Lower leg skin (tissue), 4 donors: ENCODE measurements at regions not wholly inside any gene's neighbourhood (a gene's known extent, or its start where the extent isn't known, plus 50 kb on each side); places are given as distances from the start of the nearest gene placed in this dataset.

Experiments used
- DNase-seq, 2 donors: peaks; one replicate each; pipeline ENCODE4 v3.0.0-alpha.2; 2019; ENCODE audit warnings: low spot score in 2 of 2
- H3K4me3 ChIP-seq: fragments of 200-600 bp; sonication (generic); 2 replicates; pipeline ENCODE4 v1.5.1; 2017; ENCODE audit warnings: mild to moderate bottlenecking, low read depth; ENCODE audit not compliant: poor library complexity, severe bottlenecking
- CTCF ChIP-seq, 3 donors: fragments of 450-650 bp; IDR thresholded peaks; one replicate each; pipeline ENCODE4 v1.5.1; 2016; ENCODE audit warnings: antibody characterized with exemption in 3 of 3, mild to moderate bottlenecking in 3 of 3, moderate library complexity in 2 of 3
- POLR2A ChIP-seq, 2 donors: fragments of 450-650 bp; IDR thresholded peaks; one replicate each; pipeline ENCODE4 v1.6.1; 2016 to 2017; ENCODE audit warnings: antibody characterized with exemption in 2 of 2, mild to moderate bottlenecking in 1 of 2, moderate library complexity in 1 of 2
- WGBS, 2 donors: methylation state at CpG; one replicate each; pipeline ENCODE4 v1.1.5; 2018; 5-methylcytosine and 5-hydroxymethylcytosine counted together
- intact Hi-C: fragments of 100-400 bp; cut with DNase I; formaldehyde crosslinking; loops from one replicate; pipeline ENCODE4 v1.15.0; 2023; ENCODE audit warnings: low total_unique reads

DNA sequence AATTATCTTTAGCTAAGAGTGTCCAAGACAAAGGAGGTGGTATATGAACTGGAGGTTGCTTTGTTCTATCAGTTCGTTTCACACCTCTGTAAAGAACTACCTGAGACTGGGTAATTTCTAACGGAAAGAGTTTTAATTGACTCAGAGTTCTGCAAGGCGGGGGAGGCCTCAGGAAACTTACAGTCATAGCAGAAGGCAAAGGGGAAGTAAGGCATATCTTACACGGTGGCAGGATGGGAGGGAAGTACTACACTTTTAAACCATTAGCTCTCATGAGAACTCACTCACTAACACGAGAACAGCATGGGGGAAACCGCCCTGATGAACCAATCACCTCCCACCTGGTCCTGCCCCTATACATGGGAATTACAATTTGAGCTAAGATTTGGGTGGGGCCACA lies 1202.3 kb upstream of the LRRTM3 start:
- DNase-seq: no peak
- intact Hi-C loops: no loop called here
- no peak for TF ChIP-seq POLR2A (IDR thresholded peaks at IDR 0.05)
- TF ChIP-seq CTCF (IDR thresholded peaks at IDR 0.05): no peak
- H3K4me3 ChIP-seq: no peak overlapping the region
- 87 to 89% methylated on average over 6 of the region's 6 CpGs for WGBS, 2 donors

DNA sequence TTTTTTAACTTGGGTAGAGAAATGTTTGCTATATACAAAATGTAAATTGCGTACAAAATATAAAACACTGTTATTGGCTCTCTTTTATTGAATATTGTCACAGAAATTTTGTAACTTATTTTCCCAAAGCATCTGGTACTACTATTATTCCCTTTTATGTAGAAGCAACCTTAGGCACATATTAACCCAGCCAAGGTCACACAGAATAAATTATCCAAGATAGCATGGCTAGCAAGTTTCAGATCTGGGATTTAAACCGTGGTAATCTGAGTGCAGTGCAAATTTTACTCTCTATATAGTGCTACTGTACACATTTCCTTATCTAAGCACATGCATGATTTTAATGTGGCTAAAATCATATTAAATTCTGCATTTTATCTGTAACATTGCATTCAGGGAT lies 1190.5 kb upstream of the LRRTM3 start:
- 90 to 93% methylated on average over 2 of the region's 2 CpGs for WGBS, 2 donors
- no peak overlapping the region for H3K4me3 ChIP-seq
- intact Hi-C loops: no loop called here
- no peak for TF ChIP-seq CTCF (IDR thresholded peaks at IDR 0.05)
- no peak for TF ChIP-seq POLR2A (IDR thresholded peaks at IDR 0.05)
- no peak for DNase-seq

GRCh38 chr10:65742906-65743305 lies 1182.9 kb upstream of the LRRTM3 start:
- 72 to 73% methylated on average over 1 of the region's 1 CpG for WGBS, 2 donors
- no peak overlapping the region for H3K4me3 ChIP-seq
- DNase-seq: no peak
- TF ChIP-seq CTCF (IDR thresholded peaks at IDR 0.05) (no peak), POLR2A (IDR thresholded peaks at IDR 0.05) (no peak)
- intact Hi-C loops: no loop called here

DNA sequence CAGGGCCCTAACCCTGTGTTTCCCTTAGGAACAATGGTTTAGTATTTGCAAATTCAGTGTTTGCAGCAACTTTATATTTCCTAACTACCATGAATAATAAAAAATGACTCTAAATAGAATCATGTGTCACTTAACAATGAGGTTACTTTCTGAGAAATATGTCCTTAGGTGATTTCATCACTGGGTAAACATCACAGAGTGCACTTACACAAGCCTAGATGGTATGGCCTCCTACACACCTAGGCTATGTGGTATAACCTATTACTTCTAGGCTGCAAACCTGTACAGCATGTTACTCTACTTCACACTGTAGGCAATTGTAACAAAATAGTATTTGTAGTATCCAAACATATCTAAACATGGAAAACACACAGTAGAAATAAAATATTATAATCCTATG lies 1174.6 kb upstream of the LRRTM3 start:
- DNase-seq: no peak
- intact Hi-C loops: loop anchor here (5.0 kb wide), 1 partner anchor 476 kb away; no protein-coding TSS in a partner anchor
- no peak overlapping the region for H3K4me3 ChIP-seq
- TF ChIP-seq CTCF (IDR thresholded peaks at IDR 0.05) (no peak), POLR2A (IDR thresholded peaks at IDR 0.05) (no peak)

- WGBS, 2 donors: 57 to 60% methylated on average over 1 of the region's 1 CpG
- intact Hi-C loops: loop anchor here (5.0 kb wide), 1 partner anchor 475 kb away; no protein-coding TSS in a partner anchor
- TF ChIP-seq POLR2A (IDR thresholded peaks at IDR 0.05): no peak
- TF ChIP-seq CTCF (IDR thresholded peaks at IDR 0.05): no peak
- no peak for DNase-seq
- no peak overlapping the region for H3K4me3 ChIP-seq
Measured at GRCh38 chr10:65751896-65752295, 1173.9 kb upstream of the LRRTM3 start.

DNA sequence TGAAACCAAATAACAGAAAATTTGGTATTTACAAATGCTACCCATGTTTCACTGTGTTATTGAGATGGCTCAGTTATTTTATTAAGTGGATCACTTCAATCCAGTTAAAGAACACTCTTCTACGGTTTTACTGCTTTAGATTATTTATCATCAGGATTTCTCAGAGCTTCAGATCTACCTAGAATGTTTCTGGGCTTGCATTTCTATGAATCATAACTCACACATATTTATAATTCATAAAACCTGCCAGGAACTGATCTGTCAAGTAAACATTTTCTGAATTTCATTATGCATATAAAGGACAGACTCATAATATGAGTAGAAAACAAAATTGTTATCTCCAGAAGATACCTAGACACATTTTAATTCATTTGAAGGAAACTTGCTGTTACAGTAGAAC lies 1172.3 kb upstream of the LRRTM3 start:
- H3K4me3 ChIP-seq: no peak overlapping the region
- WGBS, 2 donors: 50 to 52% methylated on average over 1 of the region's 1 CpG
- TF ChIP-seq CTCF (IDR thresholded peaks at IDR 0.05): no peak
- TF ChIP-seq POLR2A (IDR thresholded peaks at IDR 0.05): no peak
- no peak for DNase-seq
- intact Hi-C loops: loop anchor here (5.0 kb wide), 1 partner anchor 474 kb away; no protein-coding TSS in a partner anchor
